HG03575 (cell line): ENCODE measurements at regions not wholly inside any gene's neighbourhood (a gene's known extent, or its start where the extent isn't known, plus 50 kb on each side); places are given as distances from the start of the nearest gene placed in this dataset.
"Not testable (repeated sequence)": the region's sequence is repeated elsewhere in the genome, so short reads cannot be mapped to it uniquely, and the experiment has no call there.

ENCODE experiments used
- ATAC-seq: cut with Tn5 transposase; IDR thresholded peaks from one replicate; pipeline ENCODE4 v1.9.1; 2021; ENCODE audit not compliant: unreplicated experiment, insufficient number of reproducible peaks, low FRiP score; ENCODE audit errors: extremely low read depth

- no peak for ATAC-seq
These were observed 1960.9 kb upstream of the DEFB115 start for GRCh38 chr20:29296256-29297230.

GRCh38 chr20:29297411-29298270, 1959.8 kb upstream of the DEFB115 start:
- ATAC-seq = no peak

GRCh38 chr20:29298271-29298590, 1959.2 kb upstream of the DEFB115 start:
- ATAC-seq = no peak

- no peak for ATAC-seq
These were observed 1958.5 kb upstream of the DEFB115 start for GRCh38 chr20:29298759-29299613.

GRCh38 chr20:29299811-29300578, 1957.5 kb upstream of the DEFB115 start:
- ATAC-seq = no peak

GRCh38 chr20:29300579-29301551, 1956.6 kb upstream of the DEFB115 start:
- ATAC-seq = no peak

GRCh38 chr20:29301624-29302259, 1955.7 kb upstream of the DEFB115 start:
- ATAC-seq = no peak

GRCh38 chr20:29302979-29303644, 1954.4 kb upstream of the DEFB115 start:
- no peak for ATAC-seq

- no peak for ATAC-seq
These were observed 1950.9 kb upstream of the DEFB115 start for GRCh38 chr20:29306390-29307072.

GRCh38 chr20:29307484-29307883, 1950.0 kb upstream of the DEFB115 start:
- not testable (repeated sequence) for ATAC-seq

GRCh38 chr20:29308956-29309355, 1948.5 kb upstream of the DEFB115 start:
- not testable (repeated sequence) for ATAC-seq

GRCh38 chr20:29309481-29309880, 1948.0 kb upstream of the DEFB115 start:
- not testable (repeated sequence) for ATAC-seq

GRCh38 chr20:29311046-29311445, 1946.4 kb upstream of the DEFB115 start:
- ATAC-seq = not testable (repeated sequence)

- ATAC-seq = not testable (repeated sequence)
These were observed 1944.8 kb upstream of the DEFB115 start for GRCh38 chr20:29312679-29313078.

- ATAC-seq = no peak
These were observed 1944.0 kb upstream of the DEFB115 start for GRCh38 chr20:29313481-29313880.

- no peak for ATAC-seq
These were observed 1943.2 kb upstream of the DEFB115 start for GRCh38 chr20:29314294-29314693.
